OCI-M1 (cell line): ENCODE measurements at regions not wholly inside any gene's neighbourhood (a gene's known extent, or its start where the extent isn't known, plus 50 kb on each side); places are given as distances from the start of the nearest gene placed in this dataset.

Experiments
- DNase-seq: peaks from one replicate; lab custom pipeline; 2025; lab: John Stamatoyannopoulos, UW

DNA sequence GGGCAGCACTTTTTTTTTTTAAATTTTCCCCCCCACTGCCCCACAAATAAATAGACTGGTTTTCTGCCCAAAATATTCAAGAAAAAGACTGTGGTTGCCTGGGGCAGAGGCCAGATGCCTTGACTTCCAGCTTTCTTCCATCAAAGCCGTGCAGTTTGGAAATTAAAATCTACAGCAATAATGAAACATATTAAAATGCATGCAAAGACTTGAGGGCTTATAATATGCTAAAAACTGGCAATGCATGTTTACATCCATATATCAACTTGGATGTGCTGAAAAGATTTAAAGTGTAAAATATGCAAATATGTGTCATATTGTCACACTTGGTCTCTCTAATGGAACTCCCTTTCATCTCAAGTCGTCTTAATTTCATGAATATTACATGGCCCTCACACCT, 2036.2 kb upstream of the PIK3C3 start:
- DNase-seq: no peak

- DNase-seq: no peak
Measured at GRCh38 chr18:39913672-39914366, 2041.2 kb upstream of the PIK3C3 start.

- no peak for DNase-seq
Measured at GRCh38 chr18:39911716-39912115, 2043.3 kb upstream of the PIK3C3 start.

DNA sequence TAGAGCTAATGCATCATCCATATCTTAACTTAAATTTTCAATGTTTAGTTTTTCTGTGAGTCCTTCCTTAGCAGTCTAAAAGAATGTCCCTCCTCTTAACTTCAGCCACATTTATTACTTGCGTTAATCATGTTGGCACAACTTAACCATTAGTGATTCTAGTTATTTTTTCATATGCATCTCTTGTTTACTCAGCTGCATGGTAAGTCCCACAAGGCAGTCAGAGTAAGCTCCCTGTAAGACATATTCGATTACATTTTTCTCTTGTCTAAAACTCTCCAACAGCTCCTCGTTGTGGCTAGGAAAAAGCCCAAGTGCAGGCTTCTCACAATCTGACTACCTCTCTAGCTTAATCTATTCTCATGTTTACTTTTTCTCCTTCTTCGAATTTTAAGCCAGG, 2045.3 kb upstream of the PIK3C3 start:
- DNase-seq: no peak

- DNase-seq: no peak
Measured at GRCh38 chr18:39886136-39886535, 2068.9 kb upstream of the PIK3C3 start.

DNA sequence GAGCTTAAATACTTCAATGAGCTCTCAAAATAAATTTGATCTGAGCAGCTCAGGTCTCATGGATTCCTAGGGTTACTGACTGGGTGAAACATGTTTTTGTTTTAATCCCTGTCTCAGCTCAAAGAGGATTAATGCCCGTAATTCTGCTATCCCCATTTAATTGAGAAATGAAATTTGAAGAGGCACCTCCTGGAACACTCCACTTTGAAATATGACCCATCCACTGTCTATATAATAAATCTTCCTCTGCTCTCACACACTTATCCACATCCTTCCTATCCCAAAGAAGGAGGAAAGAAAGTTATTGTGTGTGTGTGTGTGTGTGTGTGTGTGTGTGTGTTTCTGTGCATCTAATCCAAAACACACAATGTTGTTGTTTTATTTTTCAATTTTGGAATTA, 2082.4 kb upstream of the PIK3C3 start:
- no peak for DNase-seq

GRCh38 chr18:39871961-39872360, 2083.1 kb upstream of the PIK3C3 start:
- peak; percentile 89 for DNase-seq

GRCh38 chr18:39870591-39870990, 2084.4 kb upstream of the PIK3C3 start:
- DNase-seq: no peak

DNA sequence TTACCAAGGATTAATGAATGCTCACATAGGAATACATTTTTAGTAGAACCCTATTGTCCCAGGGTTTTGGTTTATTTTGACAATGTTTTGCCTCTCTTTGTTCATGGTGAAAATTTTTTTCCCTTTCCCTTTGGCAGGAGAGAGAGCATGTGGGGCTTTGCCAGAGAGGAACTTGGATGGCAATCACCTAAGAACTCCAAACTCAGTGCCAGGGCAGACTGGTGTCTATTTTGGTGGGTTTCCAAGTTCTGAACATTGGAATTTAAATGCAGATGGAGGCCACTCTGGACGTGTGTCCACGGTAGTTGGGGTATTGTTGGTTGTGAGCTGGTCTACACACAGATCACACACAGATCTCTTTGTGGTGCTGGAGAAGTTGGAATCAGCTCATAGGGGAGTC, 2091.1 kb upstream of the PIK3C3 start:
- no peak for DNase-seq

DNA sequence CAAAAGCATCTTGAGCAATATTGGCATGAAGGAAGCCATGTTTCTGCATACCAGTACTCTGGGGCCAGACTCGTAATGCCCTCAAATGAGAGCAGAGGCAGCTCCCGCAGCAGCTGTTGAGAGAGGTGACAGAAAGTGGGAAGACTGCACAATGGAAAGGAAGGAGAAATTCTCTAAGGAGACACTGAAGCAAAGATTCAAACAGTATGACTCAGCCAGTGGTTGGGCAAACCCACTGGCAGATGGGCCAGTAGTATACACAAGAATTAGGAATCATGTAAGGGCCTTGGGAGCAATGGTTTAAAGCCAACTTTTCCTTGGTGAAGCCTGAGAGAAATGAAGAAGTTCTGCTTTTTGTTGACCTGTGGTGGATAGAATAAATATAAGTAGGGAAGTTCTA, 2092.7 kb upstream of the PIK3C3 start:
- peak; percentile 20 for DNase-seq

DNA sequence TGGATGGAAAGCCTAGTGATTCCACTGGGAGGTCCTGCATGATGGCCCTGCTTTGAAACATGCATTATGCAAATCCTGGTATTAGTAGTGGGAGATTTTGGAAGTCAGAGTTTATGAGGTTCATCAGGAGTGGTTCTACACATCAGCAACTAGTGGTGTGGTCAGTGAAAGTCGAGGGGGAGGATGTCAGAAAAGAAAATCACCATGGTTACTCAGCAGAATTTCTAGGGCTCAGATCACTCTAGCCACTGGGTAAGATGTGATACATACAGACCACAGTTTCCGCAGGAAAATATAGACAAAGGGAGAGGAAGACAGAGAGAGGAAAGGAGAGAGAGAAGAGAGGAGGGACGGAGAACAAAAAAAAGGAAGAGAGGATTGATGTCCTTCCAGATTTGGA, 2100.7 kb upstream of the PIK3C3 start:
- no peak for DNase-seq

DNA sequence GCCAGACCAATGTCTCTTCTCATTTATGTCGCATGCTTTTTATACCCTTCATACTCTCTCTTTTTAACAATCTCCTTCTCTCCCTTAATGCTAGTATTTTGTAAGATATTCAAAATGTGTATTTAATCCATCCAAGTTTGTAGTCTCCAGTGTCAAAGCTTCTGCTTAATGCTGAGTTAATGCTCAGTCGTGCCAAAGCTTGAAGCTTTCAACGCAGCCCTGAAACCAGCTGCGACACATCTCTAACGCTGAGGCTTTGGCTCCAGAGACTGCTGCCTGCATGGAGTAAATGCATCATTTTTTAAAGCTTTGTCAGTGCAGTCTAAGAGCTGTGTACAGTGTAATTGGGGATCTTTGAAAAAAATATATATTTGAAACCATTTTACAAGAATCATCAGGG, 2108.8 kb upstream of the PIK3C3 start:
- no peak for DNase-seq

DNA sequence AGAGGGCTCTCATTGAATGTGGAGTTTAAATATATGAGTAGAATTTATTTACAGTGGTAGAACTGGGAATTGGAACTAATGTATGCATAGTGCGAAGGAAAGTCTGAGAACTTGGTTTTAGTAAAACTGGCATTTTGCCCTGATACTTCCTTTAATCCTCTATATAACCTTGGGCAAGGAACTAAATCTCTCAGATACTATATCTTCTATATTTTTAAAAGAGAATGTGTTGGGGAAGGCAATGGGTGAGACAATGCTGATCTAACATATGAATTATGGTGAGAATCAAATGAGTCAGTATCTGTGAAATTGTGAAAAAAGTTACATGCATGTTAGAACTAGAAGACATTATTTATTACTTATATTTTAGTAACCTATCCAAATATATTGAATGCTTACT, 2109.4 kb upstream of the PIK3C3 start:
- no peak for DNase-seq

DNA sequence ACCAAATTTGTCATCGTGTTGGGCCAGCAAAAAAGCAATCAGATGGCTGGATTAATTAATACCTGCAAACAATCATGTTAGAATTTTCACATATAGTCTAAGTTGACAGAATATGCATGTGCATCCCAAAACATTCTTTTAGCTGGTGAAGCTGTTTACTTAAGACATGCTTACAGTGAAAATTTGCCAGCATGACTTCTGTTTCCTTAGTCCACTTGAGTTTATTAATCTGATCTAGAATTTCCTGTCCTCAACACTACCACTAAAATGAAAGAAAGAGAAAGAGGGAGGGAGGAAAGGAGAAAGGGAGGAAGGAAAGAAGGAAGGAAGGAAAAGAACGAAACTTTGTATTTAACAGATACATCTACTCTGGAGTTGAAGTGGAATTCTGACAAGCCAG, 2109.9 kb upstream of the PIK3C3 start:
- no peak for DNase-seq

GRCh38 chr18:39843546-39843945, 2111.5 kb upstream of the PIK3C3 start:
- DNase-seq: no peak

DNA sequence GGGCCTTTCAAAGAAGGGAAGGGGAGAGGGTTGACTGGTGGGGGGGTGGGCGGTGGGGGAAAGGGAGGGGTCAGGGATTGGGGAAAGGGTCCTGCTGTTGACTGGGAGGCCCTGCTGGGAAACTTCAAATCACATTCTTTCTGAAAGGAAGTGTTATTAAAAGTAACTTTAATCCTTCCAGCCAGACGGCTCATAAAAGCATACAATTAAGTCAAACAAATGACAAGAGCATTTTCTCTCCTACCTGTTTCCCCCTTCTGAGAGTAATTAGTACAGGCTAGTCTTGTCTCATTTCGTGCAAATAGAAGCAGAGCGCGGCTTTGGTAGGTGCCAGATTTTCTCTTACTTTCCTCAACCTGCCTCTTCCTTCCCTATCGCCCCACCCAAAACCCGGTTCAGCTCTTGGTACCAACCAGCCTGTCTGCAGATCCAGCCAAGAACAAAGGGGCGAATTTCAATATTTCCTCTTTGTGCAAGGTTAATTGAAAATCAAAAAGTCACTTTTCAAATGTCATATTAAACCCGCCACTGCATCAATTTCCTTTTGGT, 2112.6 kb upstream of the PIK3C3 start:
- DNase-seq: no peak

DNA sequence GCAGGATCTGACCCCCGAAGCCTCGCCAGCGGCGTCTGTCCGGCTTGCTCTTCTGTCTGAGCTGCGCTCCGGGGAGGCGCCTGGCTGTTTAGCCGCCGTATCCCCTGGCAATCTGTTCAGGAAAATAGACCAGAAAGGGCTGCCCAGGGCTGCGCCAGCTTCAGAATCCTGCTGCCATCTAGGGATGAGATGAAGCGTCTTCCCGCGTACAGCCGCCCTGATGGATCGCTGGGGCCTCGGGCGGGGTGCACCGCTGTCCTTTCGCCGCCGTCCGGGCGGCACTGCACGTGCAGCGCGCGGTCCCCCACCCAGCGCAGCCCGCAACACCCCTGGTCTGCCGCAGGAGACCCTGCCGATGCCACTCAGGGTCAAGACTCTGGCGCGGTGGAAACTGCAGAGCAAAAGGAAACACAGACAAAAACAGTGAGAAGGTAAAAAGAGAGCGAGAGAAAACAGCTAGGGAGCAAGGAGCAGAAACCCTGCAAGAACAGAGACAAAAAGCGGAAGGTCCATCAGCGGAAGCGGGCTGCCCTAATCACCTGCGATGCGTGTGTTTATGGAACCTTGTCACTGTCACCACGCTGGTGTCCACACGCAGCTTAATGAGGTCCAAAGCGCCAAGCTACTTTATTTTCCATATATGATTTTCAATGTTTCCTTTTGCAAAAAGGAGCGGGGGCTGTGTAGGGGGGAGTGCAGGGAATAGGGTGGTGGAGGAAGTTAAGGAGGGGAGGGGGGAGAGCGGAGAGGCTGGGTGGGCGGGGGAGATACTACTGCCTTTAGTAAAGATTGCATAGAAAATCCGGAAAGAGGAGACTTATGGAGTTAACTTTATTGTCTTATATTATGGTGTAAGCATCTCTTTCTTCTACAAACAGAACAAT, 2113.3 kb upstream of the PIK3C3 start:
- peak; percentile 81 for DNase-seq

DNA sequence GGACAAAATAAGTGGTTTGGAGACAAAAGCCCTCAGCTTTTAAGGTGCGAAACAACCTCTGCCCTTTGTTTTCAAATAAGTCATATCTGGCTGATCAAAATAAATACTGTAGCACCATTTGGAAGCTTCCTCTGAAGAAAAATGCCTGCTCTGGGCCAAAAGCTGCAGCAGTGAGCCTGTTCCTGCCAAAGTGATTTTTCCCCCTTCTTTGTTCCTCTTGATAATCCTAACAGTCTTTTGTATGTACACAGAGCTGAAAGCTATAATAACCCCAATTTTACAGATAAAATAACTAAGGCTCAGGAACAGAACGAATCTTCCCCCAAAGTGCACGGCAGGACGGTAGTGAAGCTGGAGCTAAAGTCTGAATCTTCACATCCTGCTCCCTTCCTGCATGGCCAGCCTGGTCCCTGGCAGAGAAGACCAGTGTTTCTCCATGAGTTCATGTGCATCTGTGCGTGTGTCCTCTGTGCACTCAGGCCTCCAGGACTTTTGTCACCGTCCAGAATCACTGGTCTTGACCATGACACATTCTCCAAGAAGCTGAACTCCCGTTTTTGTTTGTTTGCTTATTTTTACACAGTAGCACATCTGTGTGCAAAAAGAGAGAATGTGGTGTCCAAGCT, 2114.1 kb upstream of the PIK3C3 start:
- no peak for DNase-seq

GRCh38 chr18:39840406-39840805, 2114.6 kb upstream of the PIK3C3 start:
- DNase-seq: no peak

DNA sequence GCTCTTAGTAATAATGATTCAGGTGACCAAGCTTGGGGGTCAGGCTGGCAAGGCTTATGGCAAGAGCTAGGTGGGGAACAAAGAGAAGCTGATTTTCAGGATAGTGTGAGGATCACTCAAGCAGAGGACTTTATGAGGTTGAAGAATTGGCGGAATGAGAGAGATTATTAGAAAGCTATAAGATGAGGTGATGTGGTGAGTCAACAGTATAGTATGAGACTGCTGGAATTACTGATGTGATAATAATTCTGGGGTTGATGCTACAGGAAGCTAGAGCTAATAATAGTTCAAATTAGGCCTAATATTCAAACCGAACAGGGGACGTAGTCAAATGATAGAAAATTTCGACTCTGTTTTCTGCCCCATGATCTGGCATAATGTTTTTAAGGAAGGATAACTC, 2115.3 kb upstream of the PIK3C3 start:
- DNase-seq: no peak

DNA sequence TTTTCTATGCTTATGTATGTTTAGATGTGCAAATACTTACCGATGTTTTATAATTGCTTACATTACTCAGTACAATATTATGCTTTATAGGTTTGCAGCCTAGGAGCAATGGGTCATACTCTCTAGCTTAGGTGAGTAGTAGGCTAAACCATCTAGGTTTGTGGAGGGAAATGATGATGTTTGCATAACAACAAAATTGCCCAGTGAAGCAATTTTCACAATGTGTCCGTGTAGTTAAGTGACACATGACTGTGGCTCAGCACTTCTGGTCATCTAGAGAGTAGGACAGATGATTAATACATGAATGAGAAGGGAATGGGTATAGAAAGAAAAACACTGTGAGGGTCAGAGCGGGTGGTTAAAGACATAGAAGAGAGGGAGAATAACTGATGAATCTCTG, 2116.2 kb upstream of the PIK3C3 start:
- DNase-seq: no peak

- DNase-seq: no peak
Measured at GRCh38 chr18:39835303-39836030, 2119.6 kb upstream of the PIK3C3 start.
